ENCODE measurements at regions not wholly inside any gene's neighbourhood (a gene's known extent, or its start where the extent isn't known, plus 50 kb on each side); places are given as distances from the start of the nearest gene placed in this dataset.
"Not testable (repeated sequence)": the region's sequence is repeated elsewhere in the genome, so short reads cannot be mapped to it uniquely, and the experiment has no call there.

DNA sequence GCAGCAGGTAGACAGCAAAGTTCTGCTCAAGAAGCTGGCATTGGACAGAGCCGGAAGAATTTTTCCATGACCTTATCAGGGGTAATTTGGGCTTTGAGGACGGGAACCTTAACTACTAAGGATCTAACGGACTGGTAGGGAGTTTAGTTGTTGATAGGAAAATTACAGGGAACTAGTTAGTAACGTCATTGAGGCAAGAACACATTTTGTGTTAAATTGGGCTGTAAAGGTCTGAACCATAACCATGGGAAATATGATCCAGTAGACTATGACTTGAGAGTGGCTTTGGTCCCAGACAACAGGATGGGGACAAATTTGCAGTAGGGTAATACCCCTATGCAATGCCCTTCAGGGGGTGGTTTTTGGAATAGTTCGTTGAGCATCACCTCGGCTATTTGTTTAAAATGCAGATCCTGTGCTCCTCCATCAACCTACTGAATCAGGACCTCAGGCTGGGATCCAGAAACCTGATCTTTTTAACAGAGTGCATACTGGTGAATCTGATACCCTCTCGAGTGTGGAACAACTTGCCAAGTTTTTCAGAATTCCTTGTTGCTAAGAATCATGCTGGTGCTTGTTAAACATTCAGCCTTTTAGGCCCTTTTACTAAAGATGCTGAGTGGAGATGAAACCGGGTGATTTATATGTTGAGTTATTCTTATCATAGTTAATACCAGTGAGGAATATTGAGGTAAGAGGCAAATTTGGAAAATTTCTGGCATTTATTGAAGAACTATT lies 255.1 kb downstream of the MAP2K6 start:
- no peak for DNase-seq (ENCODE audit: extremely low read depth in 1 of 2, low read depth in 1 of 2)

DNA sequence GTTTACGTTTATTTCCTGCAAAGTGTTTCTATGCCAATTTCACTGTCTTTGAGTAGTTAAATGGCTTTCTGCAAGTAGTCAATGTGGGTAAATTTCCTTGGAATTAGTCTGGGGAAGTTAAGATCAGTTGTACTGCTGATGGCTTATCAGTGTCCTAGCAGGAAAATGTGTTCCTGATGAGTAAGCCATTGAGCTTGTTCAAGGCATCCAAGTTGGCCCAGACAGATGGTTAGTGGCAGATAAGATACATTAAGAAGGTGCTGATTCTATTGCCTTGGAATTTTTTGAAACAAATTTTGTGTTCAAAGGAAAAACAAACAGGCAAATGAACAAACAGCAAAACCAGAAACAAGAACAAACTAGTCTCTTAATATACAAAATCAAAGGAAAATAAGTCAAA lies 258.4 kb downstream of the MAP2K6 start:
- DNase-seq (ENCODE audit: extremely low read depth in 1 of 2, low read depth in 1 of 2) = no peak

DNA sequence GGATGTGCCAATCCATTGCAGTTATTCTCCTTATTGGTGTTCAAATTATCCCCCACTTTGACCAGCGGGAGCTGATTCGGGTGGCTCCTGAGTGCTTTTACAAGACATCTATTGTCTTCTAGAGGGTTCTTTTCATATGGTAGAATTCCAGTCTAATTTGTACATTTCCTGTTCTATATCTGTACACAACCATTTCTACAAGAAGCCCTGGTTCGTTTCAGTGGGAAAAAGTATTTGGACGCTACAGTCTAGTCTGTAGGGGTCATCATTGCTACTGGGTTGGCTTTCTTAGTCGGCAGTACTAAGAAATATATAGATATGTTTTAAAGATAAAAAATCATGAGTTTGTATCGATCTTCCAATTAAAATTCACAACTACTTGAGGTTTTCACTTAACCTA lies 262.6 kb downstream of the MAP2K6 start:
- no peak for DNase-seq (ENCODE audit: extremely low read depth in 1 of 2, low read depth in 1 of 2)

DNA sequence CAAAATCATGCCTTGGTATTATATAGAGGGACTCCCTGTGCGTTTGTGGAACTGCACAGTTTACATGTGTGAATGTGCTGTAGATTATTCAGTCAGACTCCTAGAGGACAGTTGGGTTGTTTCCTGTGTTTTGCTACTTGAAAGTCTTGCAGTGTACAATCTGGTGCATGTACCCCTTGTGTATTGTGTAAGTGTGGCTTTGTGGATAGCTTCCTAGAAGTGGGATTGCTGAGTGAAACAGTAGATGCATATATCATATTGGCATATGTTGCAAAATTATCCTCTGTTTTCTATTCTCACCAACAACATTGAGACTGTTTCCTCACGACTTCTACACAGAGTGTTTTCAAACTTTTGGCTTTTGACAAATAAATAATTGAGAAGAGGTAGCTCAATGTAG lies 263.7 kb downstream of the MAP2K6 start:
- no peak for DNase-seq (ENCODE audit: extremely low read depth in 1 of 2, low read depth in 1 of 2)

DNA sequence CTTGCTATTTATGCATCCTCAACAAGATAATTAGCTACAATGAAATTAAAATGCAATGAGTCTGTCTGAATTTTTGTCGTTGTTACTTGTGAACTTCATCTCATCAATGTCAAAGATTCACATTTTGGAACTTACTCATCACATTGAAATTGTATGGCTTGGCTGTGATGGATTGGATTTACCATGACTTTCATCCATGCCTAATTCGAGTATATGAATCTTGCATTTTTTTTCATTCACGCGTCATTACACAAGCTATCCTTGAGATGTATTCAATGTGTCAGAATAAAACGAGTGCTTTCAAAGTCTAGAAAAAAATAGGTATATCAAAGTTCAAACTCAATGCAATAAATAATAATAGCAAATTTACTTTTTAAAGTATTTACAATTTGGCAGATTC lies 265.3 kb downstream of the MAP2K6 start:
- DNase-seq (ENCODE audit: extremely low read depth in 1 of 2, low read depth in 1 of 2) = no peak

DNA sequence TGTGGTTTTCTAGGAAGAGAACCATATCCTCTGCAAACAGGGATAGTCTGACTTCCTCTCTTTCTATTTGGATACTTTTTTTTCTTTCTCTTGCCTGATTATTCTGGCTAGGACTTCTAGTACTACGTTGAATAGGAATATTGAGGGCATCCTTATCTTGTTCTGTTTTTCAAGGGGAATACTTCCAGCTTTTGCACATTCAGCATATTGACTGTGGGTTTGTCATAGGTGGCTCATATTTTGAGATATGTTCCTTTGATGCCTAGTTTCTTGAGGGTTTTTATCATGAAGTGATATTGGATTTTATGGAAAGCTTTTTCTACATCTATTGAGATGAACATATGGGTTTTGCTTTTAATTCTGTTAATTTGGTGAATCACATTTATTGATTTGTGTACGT lies 269.8 kb downstream of the MAP2K6 start:
- DNase-seq (ENCODE audit: extremely low read depth in 1 of 2, low read depth in 1 of 2) = no peak

DNA sequence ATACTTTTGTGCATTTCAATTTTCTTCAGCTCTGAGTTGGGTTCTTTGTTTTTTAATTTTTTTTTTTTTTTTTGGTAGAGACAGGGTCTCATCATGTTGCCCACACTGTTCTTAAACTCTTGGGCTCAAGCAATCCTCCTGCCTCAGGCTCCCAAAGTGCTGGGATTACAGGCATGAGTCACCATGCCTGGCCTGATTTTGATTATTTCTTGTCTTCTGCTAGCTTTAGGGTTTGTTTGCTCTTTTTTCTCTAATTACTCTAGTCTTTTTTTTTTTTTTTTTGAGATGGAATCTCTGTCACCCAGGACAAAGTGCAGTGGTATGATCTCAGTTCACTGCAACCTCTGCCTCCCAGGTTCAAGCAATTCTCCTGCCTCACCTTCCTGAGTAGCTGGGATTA lies 270.7 kb downstream of the MAP2K6 start:
- DNase-seq (ENCODE audit: extremely low read depth in 1 of 2, low read depth in 1 of 2) = not testable (repeated sequence)

DNA sequence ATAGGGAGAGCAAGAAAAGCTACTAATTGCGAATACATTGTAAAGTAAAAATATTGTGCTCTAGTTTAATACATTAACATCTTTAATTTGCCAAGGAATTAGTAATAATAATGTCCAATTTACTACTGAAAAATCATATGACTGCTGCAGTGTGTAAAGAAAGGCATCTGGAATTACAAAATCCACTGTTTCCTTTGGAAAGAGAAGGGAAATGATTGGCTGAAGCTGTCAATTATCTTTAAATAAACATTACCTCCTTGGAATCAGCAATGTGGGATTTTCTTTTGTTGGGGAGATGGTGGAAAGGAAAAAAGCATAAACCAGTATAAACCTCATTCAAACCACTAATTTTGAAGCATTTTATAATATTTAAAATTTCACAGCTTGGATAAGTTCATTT lies 276.0 kb downstream of the MAP2K6 start:
- DNase-seq (ENCODE audit: extremely low read depth in 1 of 2, low read depth in 1 of 2) = no peak

DNA sequence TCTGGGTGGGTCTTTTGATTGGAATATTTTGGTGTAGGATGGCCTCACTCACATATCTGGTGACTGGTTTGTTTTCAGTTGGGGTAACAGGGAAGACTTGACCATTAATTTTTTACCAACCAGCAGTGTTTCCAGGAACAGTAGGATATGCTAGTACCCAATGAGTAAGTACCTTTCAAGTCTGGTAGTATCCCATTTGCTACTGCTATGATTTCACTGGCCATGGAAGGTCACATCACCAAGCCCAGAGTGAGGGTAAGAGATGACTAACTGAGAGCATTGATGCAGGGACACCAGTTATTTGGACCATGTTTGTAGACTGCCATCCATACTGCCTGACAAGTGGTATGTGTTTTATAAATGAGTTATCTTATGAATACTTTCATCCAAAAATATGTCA lies 277.7 kb downstream of the MAP2K6 start:
- no peak for DNase-seq (ENCODE audit: extremely low read depth in 1 of 2, low read depth in 1 of 2)

DNA sequence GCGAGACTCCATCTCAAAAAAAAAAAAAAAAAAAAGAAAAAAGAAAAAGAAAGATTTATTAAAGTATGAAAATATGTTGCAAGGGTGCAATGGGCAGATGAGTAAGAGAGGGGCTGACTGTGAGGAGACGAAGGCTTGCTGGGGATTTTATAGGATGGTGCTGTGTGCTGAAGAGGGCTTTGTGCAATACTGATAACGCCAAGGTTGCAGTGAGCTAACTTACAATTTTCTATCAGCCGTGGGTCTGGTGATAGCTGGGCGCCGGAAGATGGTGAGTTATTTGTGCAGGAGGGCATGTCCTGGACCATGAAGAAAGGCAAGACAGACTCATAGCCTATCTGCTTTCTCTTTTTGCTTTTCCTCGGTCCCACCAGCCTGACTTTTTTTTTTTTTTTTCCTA lies 281.1 kb downstream of the MAP2K6 start:
- DNase-seq (ENCODE audit: extremely low read depth in 1 of 2, low read depth in 1 of 2) = no peak

DNA sequence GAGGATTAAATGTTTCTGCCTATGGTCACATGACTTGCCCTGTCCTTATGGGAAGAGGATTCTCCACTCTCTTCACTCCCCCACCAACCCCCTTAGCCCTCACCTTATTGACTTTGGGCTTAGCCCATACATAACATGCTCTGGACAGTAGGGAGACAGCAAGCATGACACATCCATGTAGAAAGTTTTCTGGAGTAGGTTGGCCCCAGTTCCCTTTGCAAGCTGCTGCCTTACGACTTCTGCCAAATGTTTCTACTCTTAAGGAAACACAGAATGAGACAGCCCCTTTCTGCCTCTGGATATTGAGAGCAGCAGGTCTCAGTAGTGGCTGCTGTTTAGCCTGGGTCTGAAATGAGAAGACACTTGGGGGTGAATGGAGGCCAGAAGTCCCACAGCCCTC lies 282.2 kb downstream of the MAP2K6 start:
- DNase-seq (ENCODE audit: extremely low read depth in 1 of 2, low read depth in 1 of 2) = no peak

DNA sequence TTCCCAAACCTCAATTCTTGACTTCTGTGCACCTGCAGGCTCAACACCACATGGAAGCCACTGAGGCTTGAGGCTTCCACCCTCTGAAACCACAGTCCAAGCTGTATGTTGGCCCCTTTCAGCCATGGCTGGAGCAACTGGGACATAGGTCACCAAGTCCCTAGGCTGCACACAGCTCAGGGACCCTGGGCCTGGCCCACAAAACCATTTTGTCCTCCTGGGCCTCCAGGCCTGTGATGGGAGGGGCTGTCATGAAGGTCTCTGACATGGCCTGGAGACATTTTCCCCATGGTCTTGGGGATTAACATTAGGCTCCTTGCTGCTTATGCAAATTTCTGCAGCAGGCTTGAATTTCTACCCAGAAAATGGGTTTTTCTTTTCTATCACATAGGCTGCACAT lies 283.9 kb downstream of the MAP2K6 start:
- DNase-seq (ENCODE audit: extremely low read depth in 1 of 2, low read depth in 1 of 2) = not testable (repeated sequence)

DNA sequence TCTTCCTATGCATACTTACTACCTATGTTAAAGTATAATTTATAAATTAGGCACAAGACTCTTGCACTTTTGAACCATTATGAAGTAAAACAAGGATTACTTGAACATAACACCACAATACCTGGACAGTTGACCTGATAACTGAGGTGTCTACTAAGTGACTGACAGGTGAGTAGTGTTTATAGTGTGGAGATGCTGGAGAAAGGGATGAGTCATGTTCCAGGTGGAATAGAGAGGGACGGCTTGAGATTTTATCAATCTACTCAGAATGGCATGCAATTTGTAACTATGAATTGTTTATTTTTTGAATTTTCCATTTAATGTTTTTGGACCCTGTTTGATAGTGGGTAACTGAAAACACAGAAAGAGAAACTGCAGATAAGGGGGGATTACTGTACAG lies 287.6 kb downstream of the MAP2K6 start:
- no peak for DNase-seq (ENCODE audit: extremely low read depth in 1 of 2, low read depth in 1 of 2)

DNA sequence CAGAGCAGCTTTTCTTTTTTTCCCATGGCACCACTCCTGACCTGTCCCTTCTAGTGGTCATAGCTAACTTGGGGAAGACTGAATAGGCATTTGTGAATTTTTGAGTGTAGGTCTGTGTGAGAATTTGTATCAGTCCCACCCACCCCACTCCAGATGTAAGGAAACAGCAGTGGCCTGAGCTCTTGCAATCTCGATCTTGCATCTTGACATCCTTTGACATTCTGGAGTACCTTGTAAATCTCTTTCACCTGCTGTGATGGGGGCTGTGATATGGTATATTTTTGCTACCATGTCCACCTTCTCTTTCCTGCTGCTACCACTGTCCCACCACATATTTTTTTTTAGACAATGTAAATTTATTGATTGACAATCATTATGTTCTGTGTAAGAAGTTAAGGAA lies 289.3 kb downstream of the MAP2K6 start:
- no peak for DNase-seq (ENCODE audit: extremely low read depth in 1 of 2, low read depth in 1 of 2)

DNA sequence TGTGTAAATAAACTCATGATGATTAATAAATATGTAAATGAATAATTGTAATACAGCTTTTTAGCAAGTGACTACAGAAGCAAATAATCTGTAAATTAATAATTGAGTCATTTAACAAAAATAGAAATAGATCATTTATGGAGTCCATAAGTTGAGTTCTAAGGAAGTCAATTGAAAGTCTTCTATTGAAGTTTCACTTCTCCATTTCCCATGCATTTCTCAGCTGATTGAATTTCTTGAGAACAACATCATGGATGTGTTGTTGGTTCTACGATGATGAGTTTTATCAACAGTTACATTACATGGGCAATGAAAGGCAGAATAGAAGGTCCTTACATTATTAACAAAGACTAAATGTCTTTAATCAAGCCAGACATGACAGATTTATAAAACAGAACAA lies 290.4 kb downstream of the MAP2K6 start:
- DNase-seq (ENCODE audit: extremely low read depth in 1 of 2, low read depth in 1 of 2) = no peak

DNA sequence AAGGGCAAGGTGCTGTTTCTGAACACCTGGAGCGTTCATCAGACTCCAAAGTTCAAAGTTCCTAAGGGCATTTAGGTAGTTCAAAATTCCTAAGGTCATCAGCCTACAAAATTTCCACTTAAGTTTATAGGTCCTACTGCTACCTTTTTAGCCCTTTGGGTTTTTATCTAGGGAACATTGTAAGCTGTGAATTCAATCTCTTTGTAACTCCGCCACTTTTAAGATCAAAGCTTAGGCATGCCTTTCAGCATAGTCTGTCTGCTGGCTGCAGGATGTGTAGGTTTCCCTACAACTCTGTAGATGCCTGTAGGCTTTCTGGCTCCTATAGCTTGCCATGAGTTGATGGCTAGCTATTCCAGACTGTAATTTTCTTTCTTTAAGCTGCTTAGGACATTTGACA lies 291.6 kb downstream of the MAP2K6 start:
- no peak for DNase-seq (ENCODE audit: extremely low read depth in 1 of 2, low read depth in 1 of 2)

DNA sequence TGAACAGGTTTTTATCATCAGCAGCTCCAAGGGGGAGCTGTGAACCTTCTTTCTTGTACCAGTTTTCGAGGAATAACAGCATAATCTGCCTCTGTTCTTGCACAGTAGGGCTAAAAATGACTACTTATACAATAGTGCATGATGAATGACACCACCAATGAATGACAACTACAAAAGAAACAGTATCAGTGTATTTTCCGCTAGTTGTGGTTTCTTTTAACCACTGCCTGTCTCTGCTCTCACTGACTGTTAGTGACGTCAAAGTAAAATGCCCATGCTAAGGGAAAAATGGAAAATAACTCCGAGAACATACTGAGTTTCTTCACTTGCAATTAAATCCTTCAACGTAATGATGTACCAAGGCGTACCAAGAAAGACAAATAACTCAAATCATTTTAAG lies 294.9 kb downstream of the MAP2K6 start:
- DNase-seq (ENCODE audit: extremely low read depth in 1 of 2, low read depth in 1 of 2) = no peak

DNA sequence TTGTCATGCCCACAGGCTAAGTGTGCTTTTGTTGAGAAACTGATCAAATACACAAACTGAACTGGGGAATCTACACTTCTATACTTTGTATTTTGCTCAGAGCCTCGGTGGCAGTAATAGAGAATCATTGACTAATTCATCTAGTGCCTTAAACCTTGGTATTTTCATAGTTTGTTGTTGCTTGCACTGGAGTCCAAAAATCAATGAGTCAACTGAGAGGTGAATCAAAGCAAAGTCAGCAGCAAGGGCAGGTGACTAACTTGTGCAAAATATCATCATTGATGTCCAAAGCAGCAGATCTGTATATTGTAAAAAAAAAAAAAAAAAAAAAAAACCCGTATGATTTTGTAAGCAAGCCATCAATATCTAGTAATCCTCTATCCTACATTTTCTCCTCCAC lies 296.4 kb downstream of the MAP2K6 start:
- no peak for DNase-seq (ENCODE audit: extremely low read depth in 1 of 2, low read depth in 1 of 2)

DNA sequence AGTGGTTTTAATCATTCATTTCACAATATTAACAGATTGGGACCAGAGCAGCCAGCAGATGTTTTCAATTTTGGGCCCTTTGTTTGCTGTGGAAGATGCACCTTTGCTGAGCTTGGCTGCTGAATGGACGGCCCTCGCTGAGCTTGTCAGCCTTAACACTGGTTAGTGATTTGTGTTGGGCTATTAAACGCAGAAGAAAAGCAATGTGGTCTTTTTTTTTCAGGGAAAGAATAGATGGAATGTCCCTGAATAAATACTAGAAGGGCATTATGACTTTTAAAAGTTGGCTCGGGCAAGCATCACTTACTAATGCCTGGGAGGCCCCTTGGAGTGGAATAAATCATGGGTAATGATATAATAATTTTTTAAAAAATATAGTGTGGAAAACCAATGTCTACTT lies 297.0 kb downstream of the MAP2K6 start:
- DNase-seq (ENCODE audit: extremely low read depth in 1 of 2, low read depth in 1 of 2) = no peak

DNA sequence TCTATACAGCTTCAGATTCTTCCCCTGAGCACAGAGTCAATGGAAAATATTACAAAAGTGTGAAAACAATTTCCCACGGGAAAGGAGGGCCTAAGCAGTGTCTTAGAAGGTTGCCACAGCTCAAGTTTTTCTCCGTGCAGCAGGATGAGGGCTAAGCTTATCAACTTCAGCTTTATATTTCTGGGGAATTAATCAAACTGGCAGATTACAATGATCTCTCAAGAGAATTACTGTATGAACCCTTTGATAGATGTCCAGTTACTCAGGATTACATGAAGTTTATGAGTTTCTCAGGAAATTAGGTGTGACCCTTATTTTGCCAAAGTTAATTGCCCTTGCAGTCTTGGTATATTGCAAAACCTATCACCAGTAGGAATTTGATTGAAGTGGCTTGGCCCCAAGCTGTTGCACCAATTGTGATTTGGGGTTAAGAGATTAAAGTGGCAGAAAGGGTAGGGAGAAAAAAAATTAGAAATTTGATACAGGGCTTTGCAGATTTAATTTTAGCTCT lies 298.4 kb downstream of the MAP2K6 start:
- DNase-seq (ENCODE audit: extremely low read depth in 1 of 2, low read depth in 1 of 2) = no peak

DNA sequence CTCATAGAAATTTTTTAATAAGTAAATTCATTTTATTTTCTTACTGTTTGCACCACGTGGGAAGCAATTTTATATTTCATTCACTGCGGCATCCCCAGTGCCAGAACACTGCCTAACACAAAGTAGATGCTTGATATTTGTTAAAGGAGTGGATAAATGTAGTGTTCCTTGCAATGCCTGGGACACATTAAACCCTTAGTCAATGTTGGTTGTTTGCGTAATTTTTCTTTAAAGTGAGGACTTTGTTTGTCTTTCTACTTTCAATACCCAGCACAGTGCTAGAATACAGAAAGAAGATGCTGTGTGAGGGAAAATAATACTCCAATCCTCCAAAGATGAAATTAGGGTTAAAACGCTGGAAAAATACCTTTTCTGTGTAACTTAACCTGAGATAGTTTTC lies 299.3 kb downstream of the MAP2K6 start:
- no peak for DNase-seq (ENCODE audit: extremely low read depth in 1 of 2, low read depth in 1 of 2)

DNA sequence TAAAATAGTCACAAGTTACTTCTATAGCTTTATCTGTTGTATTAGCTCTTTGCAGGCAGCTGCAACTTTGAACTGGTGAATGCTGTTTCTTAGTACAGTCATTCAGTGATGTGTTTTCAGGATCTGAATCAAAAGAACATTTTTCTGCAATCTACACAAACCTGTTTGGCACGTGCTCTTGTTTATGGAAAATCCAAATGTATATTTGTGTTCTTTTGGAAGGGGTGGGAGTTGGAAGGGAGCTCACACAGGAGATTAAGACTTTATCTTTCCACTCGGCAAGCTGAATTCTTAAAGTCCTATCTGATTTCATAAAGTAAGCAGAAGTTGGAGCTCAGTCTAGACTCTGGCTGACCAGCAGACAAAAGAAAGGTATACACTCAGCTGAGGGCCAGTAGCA lies 300.2 kb downstream of the MAP2K6 start:
- DNase-seq (ENCODE audit: extremely low read depth in 1 of 2, low read depth in 1 of 2) = no peak

DNA sequence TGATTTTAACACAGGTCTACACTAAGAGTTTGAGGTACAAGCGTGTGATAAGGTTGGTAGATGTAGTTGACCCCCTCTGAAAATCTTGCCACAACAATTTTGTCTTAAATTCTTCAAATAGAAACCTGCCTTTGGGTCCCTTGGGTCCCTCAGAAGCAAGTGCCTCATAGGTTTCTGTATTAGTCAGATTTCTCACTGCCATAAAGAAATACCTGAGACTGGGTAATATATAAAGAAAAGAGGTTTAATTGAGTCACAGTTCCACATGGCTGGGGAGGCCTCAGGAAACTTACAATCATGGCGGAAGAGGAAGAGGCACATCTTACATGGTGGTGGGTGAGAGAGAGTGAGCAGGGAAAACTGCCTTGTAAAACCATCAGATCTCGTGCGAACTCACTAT lies 301.2 kb downstream of the MAP2K6 start:
- DNase-seq (ENCODE audit: extremely low read depth in 1 of 2, low read depth in 1 of 2) = no peak

Data from stimulated activated CD8-positive, alpha-beta memory T cell treated with anti-CD3 and anti-CD28 coated beads, Interleukin-7, amount 100 ng/mL, for 48 hours (primary cell).